Colonic mucosa (tissue), 4 donors: ENCODE measurements at regions not wholly inside any gene's neighbourhood (a gene's known extent, or its start where the extent isn't known, plus 50 kb on each side); places are given as distances from the start of the nearest gene placed in this dataset.
A peak's percentile ranks its signal among the peaks of the same experiment; 100 is the strongest.

Experiments used
- DNase-seq: peaks from one replicate; pipeline ENCODE4 v3.0.0-alpha.2; 2020
- H3K27ac ChIP-seq: fragments of 200-600 bp; one replicate; pipeline ENCODE4 v1.8.0; 2021
- H3K27me3 ChIP-seq: fragments of 200-600 bp; one replicate; pipeline ENCODE4 v1.8.0; 2021
- H3K36me3 ChIP-seq: fragments of 200-600 bp; one replicate; pipeline ENCODE4 v1.8.0; 2021
- H3K4me1 ChIP-seq: fragments of 200-600 bp; one replicate; pipeline ENCODE4 v1.8.0; 2021; ENCODE audit warnings: mild to moderate bottlenecking
- H3K4me3 ChIP-seq: fragments of 200-600 bp; one replicate; pipeline ENCODE4 v1.8.0; 2021
- H3K9ac ChIP-seq, 2 donors: one replicate each; pipeline ENCODE4 v1.7.0; 2013; ENCODE audit warnings: control low read depth in 2 of 2, low read depth in 2 of 2, low read length in 2 of 2
- H3K9me3 ChIP-seq: fragments of 200-600 bp; one replicate; pipeline ENCODE4 v1.8.0; 2021
- intact Hi-C: fragments of 100-400 bp; cut with DNase I; formaldehyde crosslinking; loops from one replicate; pipeline ENCODE4 v1.14.1; 2022
- TF ChIP-seq, protein P1 (sequence below): fragments of 200-600 bp; IDR thresholded peaks from one replicate; pipeline ENCODE4 v1.8.0; 2022; ENCODE audit warnings: antibody characterized with exemption, mild to moderate bottlenecking
- donor health status: healthy.
- donor health status: DM: no; HTN: no; CAD: no.
- donor health status: DM: no; HTN: no; CAD: no.

GRCh38 chr13:106038752-106039151 is 496.7 kb downstream of the EFNB2 start:
- H3K27ac ChIP-seq: no peak overlapping the region
- DNase-seq: no peak
- TF ChIP-seq, protein P1, sequence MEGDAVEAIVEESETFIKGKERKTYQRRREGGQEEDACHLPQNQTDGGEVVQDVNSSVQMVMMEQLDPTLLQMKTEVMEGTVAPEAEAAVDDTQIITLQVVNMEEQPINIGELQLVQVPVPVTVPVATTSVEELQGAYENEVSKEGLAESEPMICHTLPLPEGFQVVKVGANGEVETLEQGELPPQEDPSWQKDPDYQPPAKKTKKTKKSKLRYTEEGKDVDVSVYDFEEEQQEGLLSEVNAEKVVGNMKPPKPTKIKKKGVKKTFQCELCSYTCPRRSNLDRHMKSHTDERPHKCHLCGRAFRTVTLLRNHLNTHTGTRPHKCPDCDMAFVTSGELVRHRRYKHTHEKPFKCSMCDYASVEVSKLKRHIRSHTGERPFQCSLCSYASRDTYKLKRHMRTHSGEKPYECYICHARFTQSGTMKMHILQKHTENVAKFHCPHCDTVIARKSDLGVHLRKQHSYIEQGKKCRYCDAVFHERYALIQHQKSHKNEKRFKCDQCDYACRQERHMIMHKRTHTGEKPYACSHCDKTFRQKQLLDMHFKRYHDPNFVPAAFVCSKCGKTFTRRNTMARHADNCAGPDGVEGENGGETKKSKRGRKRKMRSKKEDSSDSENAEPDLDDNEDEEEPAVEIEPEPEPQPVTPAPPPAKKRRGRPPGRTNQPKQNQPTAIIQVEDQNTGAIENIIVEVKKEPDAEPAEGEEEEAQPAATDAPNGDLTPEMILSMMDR: no peak
- H3K36me3 ChIP-seq: no peaks in the 10 kb centered on the region
- no peaks in the 10 kb centered on the region for H3K27me3 ChIP-seq
- no peaks in the 10 kb centered on the region for H3K9me3 ChIP-seq
- intact Hi-C loops: no loop called here
- no peak overlapping the region for H3K4me3 ChIP-seq
- no peaks in the 10 kb centered on the region for H3K4me1 ChIP-seq
- no peak overlapping the region for H3K9ac ChIP-seq

DNA sequence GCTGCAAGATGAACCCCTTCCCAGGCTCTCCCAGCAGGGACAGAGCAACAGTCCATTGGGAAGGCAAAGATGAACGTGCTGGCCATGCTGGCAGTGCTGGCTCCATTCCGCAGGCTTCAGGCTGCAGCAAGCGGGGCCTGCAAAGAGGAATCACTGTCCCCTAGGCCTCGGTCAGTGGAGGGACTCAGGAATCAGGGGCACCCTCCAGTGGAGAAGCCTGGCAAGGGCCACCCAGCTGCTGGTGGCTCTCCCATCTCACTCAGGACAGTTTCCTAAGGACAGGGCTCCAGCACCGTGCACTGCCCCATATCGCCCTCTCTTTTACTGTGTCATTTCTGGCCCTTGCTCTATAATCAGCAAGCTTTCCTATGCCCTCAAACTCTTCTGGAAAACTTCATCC is 498.6 kb downstream of the EFNB2 start:
- Histone ChIP-seq H3K27me3 (no peaks in the 10 kb centered on the region), H3K4me1 (no peaks in the 10 kb centered on the region), H3K36me3 (no peaks in the 10 kb centered on the region), H3K9me3 (no peaks in the 10 kb centered on the region), H3K27ac (no peak overlapping the region), H3K9ac (no peak overlapping the region), H3K4me3 (no peak overlapping the region)
- intact Hi-C loops: no loop called here
- DNase-seq: no peak
- TF ChIP-seq, protein P1: peak; percentile 15

DNA sequence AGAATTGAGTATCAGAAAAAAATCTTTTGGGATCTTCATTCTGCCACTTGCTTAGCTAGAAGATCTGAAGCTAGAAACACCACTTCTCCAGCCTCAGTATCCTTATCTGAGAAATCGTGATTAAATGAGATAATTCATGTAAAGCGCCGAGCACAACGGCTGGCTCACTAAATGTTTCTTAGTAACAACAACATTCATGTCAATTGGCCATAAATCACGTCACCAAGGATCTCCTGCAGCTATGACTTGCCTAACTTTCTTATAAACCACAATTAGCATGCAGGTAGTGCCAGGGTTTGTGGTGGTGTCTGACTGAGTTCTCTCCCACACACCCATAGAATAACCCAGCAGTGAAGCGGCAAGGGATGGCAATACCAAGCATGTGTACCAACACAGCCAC is 501.3 kb downstream of the EFNB2 start:
- DNase-seq: no peak
- H3K4me3 ChIP-seq: no peak overlapping the region
- H3K36me3 ChIP-seq: no peaks in the 10 kb centered on the region
- TF ChIP-seq, protein P1: no peak
- H3K9me3 ChIP-seq: no peaks in the 10 kb centered on the region
- intact Hi-C loops: no loop called here
- H3K9ac ChIP-seq: no peak overlapping the region
- H3K27ac ChIP-seq: no peak overlapping the region
- H3K27me3 ChIP-seq: no peaks in the 10 kb centered on the region
- no peaks in the 10 kb centered on the region for H3K4me1 ChIP-seq

DNA sequence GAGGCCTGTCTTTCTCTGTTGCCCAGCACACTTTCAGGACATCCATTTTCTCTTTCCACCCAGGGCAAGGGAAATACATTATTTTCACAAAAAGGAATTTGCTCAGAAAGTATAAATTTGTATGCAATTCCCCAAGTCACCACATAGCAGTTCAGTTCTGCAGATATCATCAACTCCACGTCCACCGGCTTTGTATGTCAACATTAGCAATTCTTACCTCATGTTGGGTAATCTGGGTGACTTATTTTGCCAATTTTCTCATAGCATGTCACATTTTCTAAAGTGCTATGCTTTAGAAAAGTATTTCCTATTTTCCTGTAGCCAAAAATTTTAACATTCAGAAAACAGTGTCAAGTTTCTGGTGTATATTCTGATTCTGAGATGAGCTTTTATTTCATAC is 501.8 kb downstream of the EFNB2 start:
- Histone ChIP-seq H3K4me3 (no peak overlapping the region), H3K27ac (no peak overlapping the region), H3K27me3 (no peaks in the 10 kb centered on the region), H3K36me3 (no peaks in the 10 kb centered on the region), H3K9me3 (no peaks in the 10 kb centered on the region), H3K4me1 (no peaks in the 10 kb centered on the region), H3K9ac (no peak overlapping the region)
- intact Hi-C loops: no loop called here
- no peak for DNase-seq
- TF ChIP-seq, protein P1: no peak

DNA sequence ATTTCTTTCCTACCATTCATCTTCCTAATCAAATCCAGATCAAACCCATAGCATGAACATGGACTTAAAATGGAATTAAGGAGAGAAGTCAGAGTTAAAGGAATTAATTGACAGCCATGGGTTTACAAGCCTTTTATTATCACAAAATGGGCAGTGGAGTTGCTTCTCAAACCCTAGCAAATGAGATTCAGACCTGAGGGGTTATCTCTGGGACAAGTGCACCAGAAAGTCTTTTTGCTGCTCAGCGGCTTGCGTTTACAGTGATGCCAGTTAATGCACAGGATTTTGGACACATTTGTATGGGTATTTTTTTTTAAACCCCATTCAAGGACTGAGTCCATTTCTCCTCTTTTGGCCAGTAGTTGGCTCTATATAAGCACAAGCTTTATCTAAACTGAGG is 503.0 kb downstream of the EFNB2 start:
- intact Hi-C loops: no loop called here
- TF ChIP-seq, protein P1: no peak
- Histone ChIP-seq H3K4me1 (no peaks in the 10 kb centered on the region), H3K9me3 (no peaks in the 10 kb centered on the region), H3K36me3 (no peaks in the 10 kb centered on the region), H3K27ac (no peak overlapping the region), H3K27me3 (no peaks in the 10 kb centered on the region), H3K4me3 (no peak overlapping the region), H3K9ac (no peak overlapping the region)
- DNase-seq: no peak
